ENCODE measurements at regions not wholly inside any gene's neighbourhood (a gene's known extent, or its start where the extent isn't known, plus 50 kb on each side); places are given as distances from the start of the nearest gene placed in this dataset.

DNA sequence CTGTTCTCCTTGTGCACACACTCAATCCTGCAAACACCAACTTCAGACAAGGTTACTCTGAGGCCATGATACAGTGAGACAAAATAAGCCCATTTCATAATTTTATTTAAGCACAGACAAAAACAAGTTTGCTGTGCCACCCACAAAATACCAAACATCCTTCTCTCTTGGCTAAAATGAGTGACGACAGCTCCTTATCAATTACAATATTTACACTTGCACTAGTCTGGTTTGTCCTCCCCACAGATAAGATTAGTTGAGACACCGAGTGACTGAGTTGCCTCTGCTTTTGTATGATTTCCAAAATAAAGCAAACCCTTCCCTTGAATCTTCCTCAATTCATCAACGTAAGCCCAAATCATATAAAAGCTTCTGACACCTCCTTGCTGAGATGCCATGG is 233.5 kb upstream of the ATP10A start:
- no peaks in the 10 kb centered on the region for H3K27me3 ChIP-seq (ENCODE audit: low read depth, low read length)
- H3K79me2 ChIP-seq (ENCODE audit: low read length) = no peaks in the 10 kb centered on the region
- H3K4me2 ChIP-seq (ENCODE audit: low read length) = no peak overlapping the region
- no peak overlapping the region for H3K4me3 ChIP-seq (ENCODE audit: low read length)
- no peak overlapping the region for H3K9ac ChIP-seq (ENCODE audit: low read length)
- H2AFZ ChIP-seq (ENCODE audit: low read depth, low read length) = no peak overlapping the region
- no peaks in the 10 kb centered on the region for H3K4me1 ChIP-seq (ENCODE audit: low read length)
- H3K27ac ChIP-seq (ENCODE audit: low read length) = no peak overlapping the region
- H3K9me3 ChIP-seq (ENCODE audit: insufficient read depth, low read length) = no peaks in the 10 kb centered on the region
- no peaks in the 10 kb centered on the region for H3K36me3 ChIP-seq (replicated peaks; ENCODE audit: low read depth, low read length)
- TF ChIP-seq, protein P1, sequence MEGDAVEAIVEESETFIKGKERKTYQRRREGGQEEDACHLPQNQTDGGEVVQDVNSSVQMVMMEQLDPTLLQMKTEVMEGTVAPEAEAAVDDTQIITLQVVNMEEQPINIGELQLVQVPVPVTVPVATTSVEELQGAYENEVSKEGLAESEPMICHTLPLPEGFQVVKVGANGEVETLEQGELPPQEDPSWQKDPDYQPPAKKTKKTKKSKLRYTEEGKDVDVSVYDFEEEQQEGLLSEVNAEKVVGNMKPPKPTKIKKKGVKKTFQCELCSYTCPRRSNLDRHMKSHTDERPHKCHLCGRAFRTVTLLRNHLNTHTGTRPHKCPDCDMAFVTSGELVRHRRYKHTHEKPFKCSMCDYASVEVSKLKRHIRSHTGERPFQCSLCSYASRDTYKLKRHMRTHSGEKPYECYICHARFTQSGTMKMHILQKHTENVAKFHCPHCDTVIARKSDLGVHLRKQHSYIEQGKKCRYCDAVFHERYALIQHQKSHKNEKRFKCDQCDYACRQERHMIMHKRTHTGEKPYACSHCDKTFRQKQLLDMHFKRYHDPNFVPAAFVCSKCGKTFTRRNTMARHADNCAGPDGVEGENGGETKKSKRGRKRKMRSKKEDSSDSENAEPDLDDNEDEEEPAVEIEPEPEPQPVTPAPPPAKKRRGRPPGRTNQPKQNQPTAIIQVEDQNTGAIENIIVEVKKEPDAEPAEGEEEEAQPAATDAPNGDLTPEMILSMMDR (IDR thresholded peaks at IDR 0.05; ENCODE audit: low read depth, low read length) = no peak
- TF ChIP-seq EZH2phosphoT487 (IDR thresholded peaks at IDR 0.05; ENCODE audit: low read depth) = no peak
- H4K20me1 ChIP-seq (ENCODE audit: insufficient read depth, low read length) = no peaks in the 10 kb centered on the region

DNA sequence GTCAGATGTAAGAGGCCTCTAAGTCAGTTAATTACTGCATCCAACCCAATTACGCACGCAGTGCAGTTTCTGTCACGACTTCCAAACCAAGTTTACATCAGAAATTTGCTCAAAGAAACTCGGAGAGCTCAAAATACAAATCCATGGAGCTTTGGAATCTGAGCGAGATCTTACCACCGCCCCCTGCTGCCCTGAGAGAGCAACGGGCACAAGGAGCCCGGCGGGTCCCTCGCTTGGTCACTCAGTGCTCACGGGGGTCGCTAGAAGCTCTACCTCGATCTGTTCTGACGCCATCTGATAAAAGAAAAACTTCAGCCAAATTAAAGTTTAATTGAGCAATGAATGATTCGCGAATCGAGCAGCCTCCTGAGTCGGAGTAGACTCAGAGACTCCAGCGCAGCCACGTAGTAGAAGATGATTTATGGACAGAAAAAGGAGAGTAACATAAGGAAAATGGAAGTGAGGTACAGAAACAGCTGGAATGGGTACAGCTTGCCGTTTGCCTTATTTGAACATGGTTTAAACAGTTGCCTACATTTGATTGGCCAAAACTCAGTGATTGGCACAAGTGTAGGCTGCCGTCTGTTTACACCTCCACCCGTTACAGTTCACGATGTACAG is 232.7 kb upstream of the ATP10A start:
- no peak overlapping the region for H3K9ac ChIP-seq (ENCODE audit: low read length)
- H3K36me3 ChIP-seq (replicated peaks; ENCODE audit: low read depth, low read length) = no peaks in the 10 kb centered on the region
- no peak overlapping the region for H2AFZ ChIP-seq (ENCODE audit: low read depth, low read length)
- H3K4me3 ChIP-seq (ENCODE audit: low read length) = no peak overlapping the region
- no peaks in the 10 kb centered on the region for H3K27me3 ChIP-seq (ENCODE audit: low read depth, low read length)
- no peak for TF ChIP-seq EZH2phosphoT487 (IDR thresholded peaks at IDR 0.05; ENCODE audit: low read depth)
- TF ChIP-seq, protein P1 (IDR thresholded peaks at IDR 0.05; ENCODE audit: low read depth, low read length) = no peak
- no peaks in the 10 kb centered on the region for H4K20me1 ChIP-seq (ENCODE audit: insufficient read depth, low read length)
- H3K4me2 ChIP-seq (ENCODE audit: low read length) = no peak overlapping the region
- no peaks in the 10 kb centered on the region for H3K79me2 ChIP-seq (ENCODE audit: low read length)
- H3K27ac ChIP-seq (ENCODE audit: low read length) = no peak overlapping the region
- H3K4me1 ChIP-seq (ENCODE audit: low read length) = no peaks in the 10 kb centered on the region
- no peaks in the 10 kb centered on the region for H3K9me3 ChIP-seq (ENCODE audit: insufficient read depth, low read length)

DNA sequence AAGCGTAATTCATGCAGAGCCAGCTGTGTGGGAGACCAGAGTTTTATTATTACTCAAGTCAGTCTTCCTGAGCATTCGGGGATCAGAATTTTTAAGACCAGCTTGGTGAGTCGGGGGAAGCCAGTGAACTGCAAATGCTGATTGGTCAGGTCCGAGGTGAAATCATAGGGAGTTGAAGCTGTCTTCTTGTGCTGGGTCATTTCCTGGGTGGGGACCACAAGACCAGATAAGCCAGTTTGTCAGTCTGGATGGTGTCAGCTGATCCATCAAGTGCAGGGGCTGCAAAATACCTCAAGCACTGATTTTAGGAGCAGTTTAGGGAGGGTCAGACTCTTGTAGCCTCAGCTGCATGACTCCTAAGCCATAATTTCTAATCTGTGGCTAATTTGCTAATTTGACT is 228.1 kb upstream of the ATP10A start:
- Histone ChIP-seq H3K27ac (ENCODE audit: low read length) (no peak overlapping the region), H3K4me1 (ENCODE audit: low read length) (no peaks in the 10 kb centered on the region), H3K4me3 (ENCODE audit: low read length) (no peak overlapping the region), H3K27me3 (ENCODE audit: low read depth, low read length) (no peaks in the 10 kb centered on the region), H3K79me2 (ENCODE audit: low read length) (no peaks in the 10 kb centered on the region), H3K36me3 (replicated peaks; ENCODE audit: low read depth, low read length) (no peaks in the 10 kb centered on the region), H3K9me3 (ENCODE audit: insufficient read depth, low read length) (no peaks in the 10 kb centered on the region), H3K9ac (ENCODE audit: low read length) (no peak overlapping the region), H2AFZ (ENCODE audit: low read depth, low read length) (no peak overlapping the region), H3K4me2 (ENCODE audit: low read length) (no peak overlapping the region), H4K20me1 (ENCODE audit: insufficient read depth, low read length) (no peaks in the 10 kb centered on the region)
- TF ChIP-seq EZH2phosphoT487 (IDR thresholded peaks at IDR 0.05; ENCODE audit: low read depth) = no peak
- TF ChIP-seq, protein P1 (IDR thresholded peaks at IDR 0.05; ENCODE audit: low read depth, low read length) = no peak

DNA sequence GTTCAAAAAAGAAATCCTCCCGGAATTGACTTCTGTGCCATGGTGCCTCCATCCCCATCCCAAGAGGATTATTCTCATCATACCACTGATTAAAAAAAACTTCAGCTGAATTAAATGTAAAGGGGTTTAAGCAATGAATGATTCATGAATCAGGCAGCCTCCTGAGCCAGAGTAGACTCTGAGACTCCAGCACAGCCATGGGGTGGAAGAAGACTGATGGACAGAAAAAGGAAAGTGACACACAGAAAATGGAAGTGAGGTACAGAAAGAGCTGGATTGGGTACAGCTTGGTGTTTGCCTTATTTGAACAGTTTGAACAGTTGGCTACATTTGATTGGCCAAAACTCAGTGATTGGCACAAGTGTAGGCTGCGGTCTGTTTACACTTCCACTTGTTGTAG is 224.8 kb upstream of the ATP10A start:
- H3K36me3 ChIP-seq (replicated peaks; ENCODE audit: low read depth, low read length) = no peaks in the 10 kb centered on the region
- no peaks in the 10 kb centered on the region for H4K20me1 ChIP-seq (ENCODE audit: insufficient read depth, low read length)
- H3K27ac ChIP-seq (ENCODE audit: low read length) = no peak overlapping the region
- TF ChIP-seq, protein P1 (IDR thresholded peaks at IDR 0.05; ENCODE audit: low read depth, low read length) = no peak
- no peak for TF ChIP-seq EZH2phosphoT487 (IDR thresholded peaks at IDR 0.05; ENCODE audit: low read depth)
- no peak overlapping the region for H3K9ac ChIP-seq (ENCODE audit: low read length)
- no peaks in the 10 kb centered on the region for H3K4me1 ChIP-seq (ENCODE audit: low read length)
- H2AFZ ChIP-seq (ENCODE audit: low read depth, low read length) = no peak overlapping the region
- H3K79me2 ChIP-seq (ENCODE audit: low read length) = no peaks in the 10 kb centered on the region
- no peaks in the 10 kb centered on the region for H3K9me3 ChIP-seq (ENCODE audit: insufficient read depth, low read length)
- H3K4me3 ChIP-seq (ENCODE audit: low read length) = no peak overlapping the region
- no peak overlapping the region for H3K4me2 ChIP-seq (ENCODE audit: low read length)
- no peaks in the 10 kb centered on the region for H3K27me3 ChIP-seq (ENCODE audit: low read depth, low read length)

Data from OCI-LY3 (cell line).